PC-9 (cell line): ENCODE measurements at regions not wholly inside any gene's neighbourhood (a gene's known extent, or its start where the extent isn't known, plus 50 kb on each side); places are given as distances from the start of the nearest gene placed in this dataset.

ENCODE experiments used
- BruUV-seq: library from RNA; stranded (reverse); fragments of 400-500 nt; replicated peaks from 2 replicates; lab custom pipeline; 2021; lab: Mats Ljungman, UMichigan
- CTCF ChIA-PET: fragments of 300-600 bp; sonication (Branson Sonifier 250); formaldehyde crosslinking; loops from one replicate; lab custom pipeline; 2022; ENCODE audit warnings: antibody characterized with exemption; lab: Charles Lee
- POLR2A ChIA-PET: fragments of 300-600 bp; sonication (Branson Sonifier 250); formaldehyde crosslinking; loops from one replicate; lab custom pipeline; 2022; ENCODE audit warnings: antibody characterized with exemption; ENCODE audit not compliant: unreplicated experiment; lab: Charles Lee
- DNase-seq, 2 experiments: peaks; one replicate each; pipeline versions ENCODE4 v3.0.0 to v3.0.0-alpha.2; 2015 to 2022; ENCODE audit warnings: mixed read lengths in 1 of 2
- H2AFZ ChIP-seq: fragments of 200-600 bp; sonication (generic); 2 replicates; pipeline ENCODE4 v1.8.1; 2017; ENCODE audit warnings: antibody characterized with exemption
- H3F3A ChIP-seq: fragments of 200-600 bp; sonication (generic); 2 replicates; pipeline ENCODE4 v1.8.1; 2017; ENCODE audit warnings: antibody characterized with exemption, mild to moderate bottlenecking, low read depth; ENCODE audit not compliant: insufficient read depth
- H3K27ac ChIP-seq: fragments of 200-600 bp; sonication (generic); 2 replicates; pipeline ENCODE4 v1.6.1; 2016; ENCODE audit warnings: mixed run types
- H3K27me3 ChIP-seq: fragments of 200-600 bp; sonication (generic); 2 replicates; pipeline ENCODE4 v1.6.1; 2016; ENCODE audit warnings: low read depth, mixed run types; ENCODE audit not compliant: insufficient read depth
- H3K36me3 ChIP-seq: fragments of 200-600 bp; sonication (generic); 2 replicates; pipeline ENCODE4 v1.6.1; 2016; ENCODE audit warnings: low read depth, mixed run types
- H3K4me1 ChIP-seq: fragments of 200-600 bp; sonication (generic); replicated peaks from 2 replicates; pipeline ENCODE4 v1.6.1; 2016; ENCODE audit warnings: mixed run types; ENCODE audit not compliant: insufficient read depth
- H3K4me2 ChIP-seq: fragments of 200-600 bp; sonication (generic); 2 replicates; pipeline ENCODE4 v1.6.1; 2017; ENCODE audit warnings: mixed run types
- H3K4me3 ChIP-seq: fragments of 200-600 bp; sonication (generic); 2 replicates; pipeline ENCODE4 v1.6.1; 2016; ENCODE audit warnings: mixed run types
- H3K79me2 ChIP-seq: fragments of 200-600 bp; sonication (generic); 2 replicates; pipeline ENCODE4 v1.6.1; 2017; ENCODE audit warnings: low read depth, mixed run types
- H3K9me2 ChIP-seq: fragments of 200-600 bp; sonication (generic); 2 replicates; pipeline ENCODE4 v1.8.1; 2017; ENCODE audit warnings: mild to moderate bottlenecking; ENCODE audit not compliant: insufficient read depth
- H3K9me3 ChIP-seq: fragments of 200-600 bp; sonication (generic); 2 replicates; pipeline ENCODE4 v1.8.1; 2016; ENCODE audit warnings: low read depth; ENCODE audit not compliant: insufficient read depth
- H4K20me1 ChIP-seq: fragments of 200-600 bp; sonication (generic); 2 replicates; pipeline ENCODE4 v1.8.1; 2017; ENCODE audit not compliant: insufficient read depth
- EZH2 ChIP-seq: fragments of 200-600 bp; sonication (generic); IDR thresholded peaks from 2 replicates; pipeline ENCODE4 v1.8.0; 2017; ENCODE audit warnings: antibody characterized with exemption, low read depth
- intact Hi-C: fragments of 100-400 bp; cut with micrococcal nuclease; formaldehyde crosslinking; loops from one replicate; pipeline ENCODE4 v1.10.0; 2022; ENCODE audit not compliant: unreplicated experiment
- TF ChIP-seq, protein P1 (sequence below): fragments of 200-600 bp; sonication (generic); conservative IDR thresholded peaks from 2 replicates; pipeline ENCODE4 v1.6.1; 2017; ENCODE audit warnings: mixed run types, antibody characterized with exemption, mild to moderate bottlenecking, moderate library complexity

DNA sequence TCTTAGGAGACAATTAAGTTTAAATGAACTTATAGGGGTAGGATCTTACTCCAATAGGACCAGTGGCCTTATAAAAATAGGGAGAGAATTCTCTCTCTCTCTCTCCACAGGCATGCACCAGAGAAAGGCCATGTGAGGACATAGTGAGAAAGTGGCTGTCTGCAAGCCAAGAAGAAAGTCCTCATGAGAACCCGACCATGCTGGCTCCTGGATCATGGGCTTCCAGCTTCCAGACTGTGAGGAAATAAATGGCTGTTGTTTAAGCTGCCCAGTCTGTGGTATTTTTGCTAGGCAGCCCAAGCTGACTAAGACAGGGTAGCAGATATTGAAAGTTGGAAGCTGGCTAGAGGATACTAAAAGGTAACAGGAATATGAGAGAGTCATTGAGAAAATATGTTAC, 454.0 kb downstream of the NBAS start:
- BruUV-seq = no TSS peak
- intact Hi-C loops = no loop called here

DNA sequence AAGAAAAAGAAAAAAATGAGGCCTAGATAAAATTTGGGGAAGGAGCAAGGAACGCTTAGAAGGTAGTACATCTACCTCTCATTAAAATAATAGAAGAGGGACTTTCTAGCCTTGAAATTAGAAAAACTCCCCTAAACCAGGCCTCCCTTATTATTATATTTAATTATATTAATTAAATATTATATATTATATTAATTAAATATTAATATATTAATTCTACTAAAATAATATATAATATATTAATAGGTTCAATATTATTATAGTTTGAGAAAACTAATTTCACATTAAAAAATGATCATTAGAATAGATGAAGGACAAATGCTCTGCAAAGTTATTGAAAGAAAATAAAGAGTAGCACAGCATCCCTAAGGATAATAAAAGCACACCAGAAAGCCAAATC, 449.4 kb downstream of the NBAS start:
- no peak overlapping the region for H2AFZ ChIP-seq
- H3K36me3 ChIP-seq = no peaks in the 10 kb centered on the region
- no TSS peak for BruUV-seq
- TF ChIP-seq EZH2 = no peak
- TF ChIP-seq, protein P1, sequence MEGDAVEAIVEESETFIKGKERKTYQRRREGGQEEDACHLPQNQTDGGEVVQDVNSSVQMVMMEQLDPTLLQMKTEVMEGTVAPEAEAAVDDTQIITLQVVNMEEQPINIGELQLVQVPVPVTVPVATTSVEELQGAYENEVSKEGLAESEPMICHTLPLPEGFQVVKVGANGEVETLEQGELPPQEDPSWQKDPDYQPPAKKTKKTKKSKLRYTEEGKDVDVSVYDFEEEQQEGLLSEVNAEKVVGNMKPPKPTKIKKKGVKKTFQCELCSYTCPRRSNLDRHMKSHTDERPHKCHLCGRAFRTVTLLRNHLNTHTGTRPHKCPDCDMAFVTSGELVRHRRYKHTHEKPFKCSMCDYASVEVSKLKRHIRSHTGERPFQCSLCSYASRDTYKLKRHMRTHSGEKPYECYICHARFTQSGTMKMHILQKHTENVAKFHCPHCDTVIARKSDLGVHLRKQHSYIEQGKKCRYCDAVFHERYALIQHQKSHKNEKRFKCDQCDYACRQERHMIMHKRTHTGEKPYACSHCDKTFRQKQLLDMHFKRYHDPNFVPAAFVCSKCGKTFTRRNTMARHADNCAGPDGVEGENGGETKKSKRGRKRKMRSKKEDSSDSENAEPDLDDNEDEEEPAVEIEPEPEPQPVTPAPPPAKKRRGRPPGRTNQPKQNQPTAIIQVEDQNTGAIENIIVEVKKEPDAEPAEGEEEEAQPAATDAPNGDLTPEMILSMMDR = no peak
- no peak for DNase-seq
- no peak overlapping the region for H3K27ac ChIP-seq
- no peaks in the 10 kb centered on the region for H3K9me3 ChIP-seq
- no peaks in the 10 kb centered on the region for H4K20me1 ChIP-seq
- ChIA-PET POLR2A (no interaction called here), CTCF (no interaction called here)
- no peaks in the 10 kb centered on the region for H3K27me3 ChIP-seq
- no peaks in the 10 kb centered on the region for H3K4me1 ChIP-seq
- H3K79me2 ChIP-seq = no peaks in the 10 kb centered on the region
- intact Hi-C loops = no loop called here
- H3K4me3 ChIP-seq = no peak overlapping the region
- no peaks in the 10 kb centered on the region for H3F3A ChIP-seq
- no peaks in the 10 kb centered on the region for H3K9me2 ChIP-seq
- no peak overlapping the region for H3K4me2 ChIP-seq

More for the DNA sequence above, 454.0 kb downstream of the NBAS start:
- Histone ChIP-seq H2AFZ (no peak overlapping the region), H3K27me3 (no peaks in the 10 kb centered on the region), H3K4me1 (no peaks in the 10 kb centered on the region), H3K79me2 (no peaks in the 10 kb centered on the region), H3K4me3 (no peak overlapping the region), H3K4me2 (no peak overlapping the region), H3K27ac (no peak overlapping the region), H3K36me3 (no peaks in the 10 kb centered on the region), H3K9me3 (no peaks in the 10 kb centered on the region; the same call in 1 of the 2 replicates), H4K20me1 (no peaks in the 10 kb centered on the region), H3K9me2 (no peaks in the 10 kb centered on the region), H3F3A (no peaks in the 10 kb centered on the region)
- DNase-seq = no peak
- ChIA-PET POLR2A (no interaction called here), CTCF (no interaction called here)
- TF ChIP-seq, protein P1 = no peak
- TF ChIP-seq EZH2 = no peak

DNA sequence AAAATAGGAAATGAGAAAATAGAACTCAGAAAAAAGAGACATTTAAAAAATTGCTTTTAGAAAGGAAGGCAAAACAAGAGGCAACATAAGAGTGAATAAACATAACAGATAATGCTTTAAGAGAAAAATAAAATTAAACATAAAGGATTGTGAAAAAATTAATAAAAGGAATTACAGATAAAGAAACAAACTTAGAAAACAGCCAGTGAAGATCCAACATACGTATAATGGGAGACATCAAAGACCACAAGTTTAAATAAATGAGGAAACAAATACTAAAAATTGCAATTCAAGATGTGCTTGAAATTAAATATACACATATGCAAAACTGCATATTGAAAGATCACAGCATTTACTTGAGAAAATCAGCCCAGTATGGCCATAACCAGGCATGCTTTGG, 448.9 kb downstream of the NBAS start:
- H2AFZ ChIP-seq = no peak overlapping the region
- H3K9me3 ChIP-seq = no peaks in the 10 kb centered on the region
- no peak for DNase-seq
- no TSS peak for BruUV-seq
- no peaks in the 10 kb centered on the region for H3K9me2 ChIP-seq
- no peak overlapping the region for H3K27ac ChIP-seq
- no peaks in the 10 kb centered on the region for H3K4me1 ChIP-seq
- intact Hi-C loops = no loop called here
- no peaks in the 10 kb centered on the region for H3K79me2 ChIP-seq
- no peaks in the 10 kb centered on the region for H3K36me3 ChIP-seq
- H3K4me2 ChIP-seq = no peak overlapping the region
- H3K4me3 ChIP-seq = no peak overlapping the region
- no peaks in the 10 kb centered on the region for H4K20me1 ChIP-seq
- ChIA-PET CTCF (no interaction called here), POLR2A (no interaction called here)
- H3K27me3 ChIP-seq = no peaks in the 10 kb centered on the region
- H3F3A ChIP-seq = no peaks in the 10 kb centered on the region
- TF ChIP-seq, protein P1 = no peak
